DMS153 treated with DMSO at 0.1 percent for 48 hours (cell line): ENCODE measurements at regions not wholly inside any gene's neighbourhood (a gene's known extent, or its start where the extent isn't known, plus 50 kb on each side); places are given as distances from the start of the nearest gene placed in this dataset.
"Not testable (repeated sequence)": the region's sequence is repeated elsewhere in the genome, so short reads cannot be mapped to it uniquely, and the experiment has no call there.

Source experiments
- DNase-seq: peaks from one replicate; lab custom pipeline; 2025; ENCODE audit not compliant: unreplicated experiment; lab: John Stamatoyannopoulos, UW

DNA sequence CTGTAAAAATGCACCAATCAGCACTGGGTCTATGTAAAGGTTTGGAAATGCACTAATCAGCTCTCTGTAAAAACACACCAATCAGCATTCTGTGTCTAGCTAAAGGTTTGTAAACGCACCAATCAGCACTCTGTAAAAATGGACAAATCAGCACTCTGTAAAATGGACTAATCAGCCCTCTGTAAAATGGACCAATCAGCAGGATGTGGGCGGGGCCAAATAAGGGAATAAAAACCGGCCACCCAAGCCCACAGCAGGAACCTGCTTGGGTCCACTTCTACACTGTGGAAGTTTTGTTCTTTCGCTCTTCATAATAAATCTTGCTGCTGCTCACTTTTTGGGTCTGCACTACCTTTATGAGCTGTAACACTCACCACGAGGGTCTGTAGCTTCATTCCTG lies 101.0 kb downstream of the SMC2 start:
- DNase-seq = not testable (repeated sequence)

DNA sequence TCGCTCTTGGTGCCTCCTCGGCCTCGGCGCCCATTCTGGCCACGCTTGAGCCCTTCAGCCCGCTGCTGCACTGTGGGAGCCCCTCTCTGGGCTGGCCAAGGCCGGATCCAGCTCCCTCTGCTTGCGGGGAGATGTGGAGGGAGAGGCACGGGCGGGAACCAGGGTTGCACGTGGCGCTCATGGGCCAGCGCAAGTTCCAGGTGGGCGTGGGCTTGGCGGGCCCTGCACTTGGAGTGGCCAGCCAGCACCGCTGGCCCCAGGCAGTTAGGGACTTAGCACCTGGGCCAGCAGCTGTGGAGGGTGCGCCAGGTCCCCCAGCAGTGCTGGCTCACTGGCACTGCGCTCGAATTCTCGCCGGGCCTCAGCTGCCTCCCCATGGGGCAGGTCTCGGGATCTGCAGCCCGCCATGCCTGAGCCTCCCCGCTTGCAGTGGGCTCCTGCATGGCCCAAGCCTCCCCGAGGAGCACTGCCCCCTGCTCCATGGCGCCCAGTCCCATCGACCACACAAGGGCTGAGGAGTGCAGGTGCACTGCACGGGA lies 106.4 kb downstream of the SMC2 start:
- no peak for DNase-seq

DNA sequence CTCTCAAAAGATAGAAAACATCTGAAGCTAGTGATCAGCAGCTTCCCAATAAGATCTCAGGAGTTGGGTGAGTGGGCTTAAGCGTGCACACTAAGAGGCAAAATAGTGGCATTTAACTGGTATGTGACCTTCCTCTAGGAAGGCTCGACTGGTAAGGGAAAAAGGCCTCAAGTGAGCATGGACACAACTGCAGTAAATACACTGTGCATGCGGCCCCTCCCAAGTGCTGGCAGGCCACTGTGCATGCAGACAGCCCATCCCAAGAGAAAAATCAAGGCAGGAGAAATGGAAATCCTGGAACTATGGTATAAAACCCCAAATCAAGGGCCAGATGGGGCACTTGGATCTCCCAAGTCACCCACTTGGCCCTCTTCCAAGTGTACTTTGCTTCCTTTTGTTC lies 112.7 kb downstream of the SMC2 start:
- DNase-seq = no peak

DNA sequence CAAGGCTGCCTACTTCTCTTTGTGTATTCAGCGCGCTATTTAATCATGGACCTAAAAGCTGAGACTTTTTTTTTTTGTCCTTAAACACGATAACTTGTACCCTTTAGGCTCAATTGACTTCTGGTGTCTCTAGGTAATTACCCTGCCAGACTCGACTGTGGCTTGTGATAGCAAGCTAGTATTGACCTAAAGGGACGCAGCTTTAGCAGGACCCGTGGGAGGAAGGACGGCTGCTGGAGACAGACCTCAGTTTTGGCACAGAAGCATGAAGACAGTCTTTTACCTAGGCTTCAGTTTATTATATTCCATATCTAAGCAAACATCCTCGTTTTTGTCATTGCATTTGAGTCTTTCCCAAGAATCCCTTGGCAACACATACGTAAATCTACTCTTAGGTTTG lies 115.3 kb downstream of the SMC2 start:
- no peak for DNase-seq

DNA sequence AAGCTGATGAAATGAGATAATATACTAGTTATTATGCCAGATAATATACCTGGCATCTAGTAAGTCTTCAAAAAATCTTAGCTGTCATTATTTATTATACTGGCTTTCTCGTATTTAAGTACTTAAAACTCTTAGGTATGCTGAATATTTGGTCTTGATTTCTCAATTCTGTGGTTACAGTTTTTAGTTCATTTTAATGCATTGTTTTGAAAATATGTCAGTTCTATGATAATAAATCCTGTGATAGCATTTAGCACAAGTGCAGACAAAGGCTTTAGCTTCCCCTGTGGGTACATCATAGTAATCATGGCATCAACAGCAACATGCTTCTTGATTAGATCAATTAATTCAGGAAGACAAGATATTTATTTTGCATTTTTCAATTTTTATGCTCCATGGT lies 133.0 kb downstream of the SMC2 start:
- DNase-seq = no peak

DNA sequence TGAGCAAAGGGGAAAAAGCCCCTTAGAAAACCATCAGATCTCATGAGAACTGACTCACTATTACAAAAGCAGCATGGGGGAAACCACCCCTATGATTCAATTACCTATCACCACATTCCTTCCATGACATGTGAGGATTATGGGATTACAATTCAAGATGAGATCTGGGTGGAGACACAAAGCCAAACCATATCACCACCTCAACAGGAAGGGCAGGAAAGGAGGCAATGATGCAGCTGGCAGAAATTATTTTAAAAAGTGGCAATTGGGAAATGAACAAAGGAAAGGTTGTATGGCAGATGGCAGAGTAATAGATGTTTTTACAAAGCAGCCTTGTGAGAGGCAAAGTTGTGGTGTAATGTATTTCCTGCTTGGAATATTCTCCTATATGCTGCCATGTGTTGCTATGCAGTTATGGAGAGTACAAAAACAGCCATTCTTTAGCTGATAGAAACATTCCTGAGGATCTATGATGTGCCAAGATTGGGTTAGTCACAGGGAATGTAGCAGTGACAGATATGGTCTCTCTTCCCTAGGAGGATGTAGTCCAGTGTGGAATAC lies 138.8 kb downstream of the SMC2 start:
- no peak for DNase-seq

DNA sequence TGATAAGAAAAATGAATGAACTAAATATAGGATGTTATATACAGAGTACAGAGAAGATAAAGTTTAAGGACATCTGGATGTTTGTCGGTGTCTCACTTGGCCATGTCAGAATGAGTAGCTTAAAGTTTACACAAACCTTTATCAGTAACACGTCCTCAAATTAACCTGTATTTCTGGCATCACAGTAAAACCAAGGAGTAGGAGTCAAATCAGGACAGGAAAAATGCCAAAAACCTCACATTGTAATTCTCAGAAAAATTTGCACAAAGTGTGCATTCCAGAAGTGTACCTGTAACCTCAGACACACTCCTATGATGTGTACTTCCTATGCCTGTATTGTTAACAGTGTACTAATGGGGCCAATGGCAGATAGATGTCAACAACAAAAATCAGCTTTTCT lies 139.3 kb downstream of the SMC2 start:
- no peak for DNase-seq

DNA sequence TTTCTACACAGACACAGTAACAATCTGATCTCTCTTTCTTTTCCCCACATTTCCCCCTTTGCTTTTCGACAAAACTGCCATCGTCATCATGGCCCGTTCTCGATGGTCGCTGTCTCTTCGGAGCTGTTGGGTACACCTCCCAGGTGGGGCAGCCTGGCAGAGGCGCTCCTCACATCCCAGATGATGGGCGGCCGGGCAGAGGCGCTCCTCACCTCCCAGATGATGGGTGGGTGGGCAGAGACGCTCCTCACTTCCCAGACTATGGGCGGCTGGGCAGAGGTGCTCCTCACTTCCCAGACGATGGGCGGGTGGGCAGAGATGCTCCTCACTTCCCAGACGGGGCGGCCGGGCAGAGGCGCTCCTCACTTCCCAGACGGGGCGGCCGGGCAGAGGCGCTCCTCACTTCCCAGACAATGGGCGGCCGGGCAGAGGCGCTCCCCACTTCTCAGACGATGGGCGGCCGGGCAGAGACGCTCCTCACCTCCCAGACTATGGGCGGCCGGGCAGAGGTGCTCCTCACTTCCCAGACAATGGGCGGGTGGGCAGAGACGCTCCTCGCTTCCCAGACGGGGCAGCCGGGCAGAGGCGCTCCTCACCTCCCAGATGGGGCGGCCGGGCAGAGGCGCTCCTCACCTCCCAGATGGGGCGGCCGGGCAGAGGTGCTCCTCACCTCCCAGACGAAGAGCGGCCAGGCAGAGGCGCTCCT lies 140.7 kb downstream of the SMC2 start:
- DNase-seq = not testable (repeated sequence)

DNA sequence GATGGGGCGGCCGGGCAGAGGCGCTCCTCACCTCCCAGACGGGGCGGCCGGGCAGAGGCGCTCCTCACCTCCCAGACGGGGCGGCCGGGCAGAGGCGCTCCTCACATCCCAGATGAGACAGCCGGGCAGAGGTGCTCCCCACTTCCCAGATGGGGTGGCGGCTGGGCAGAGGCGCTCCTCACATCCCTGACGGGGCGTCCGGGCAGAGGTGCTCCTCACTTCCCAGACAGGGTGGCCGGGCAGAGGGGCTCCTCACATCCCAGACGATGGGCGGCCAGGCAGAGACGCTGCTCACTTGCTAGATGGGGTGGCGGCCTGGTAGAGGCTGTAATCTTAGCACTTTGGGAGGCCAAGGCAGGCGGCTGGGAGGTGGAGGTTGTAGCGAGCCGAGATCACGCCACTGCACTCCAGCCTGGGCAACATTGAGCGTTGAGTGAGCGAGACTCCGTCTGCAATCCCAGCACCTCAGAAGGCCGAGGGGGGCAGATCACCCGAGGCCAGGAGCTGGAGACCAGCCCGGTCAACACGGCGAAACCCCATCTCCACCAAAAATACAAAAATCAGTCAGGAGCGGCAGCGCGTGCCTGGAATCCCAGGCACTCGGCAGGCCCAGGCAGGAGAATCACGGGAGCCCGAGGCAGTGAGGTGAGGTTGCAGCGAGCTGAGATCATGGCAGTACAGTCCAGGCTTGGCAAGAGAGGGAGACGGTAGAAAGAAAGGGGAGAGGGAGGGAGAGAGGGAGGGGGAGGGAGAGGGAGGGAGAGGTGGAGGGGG lies 141.4 kb downstream of the SMC2 start:
- not testable (repeated sequence) for DNase-seq

DNA sequence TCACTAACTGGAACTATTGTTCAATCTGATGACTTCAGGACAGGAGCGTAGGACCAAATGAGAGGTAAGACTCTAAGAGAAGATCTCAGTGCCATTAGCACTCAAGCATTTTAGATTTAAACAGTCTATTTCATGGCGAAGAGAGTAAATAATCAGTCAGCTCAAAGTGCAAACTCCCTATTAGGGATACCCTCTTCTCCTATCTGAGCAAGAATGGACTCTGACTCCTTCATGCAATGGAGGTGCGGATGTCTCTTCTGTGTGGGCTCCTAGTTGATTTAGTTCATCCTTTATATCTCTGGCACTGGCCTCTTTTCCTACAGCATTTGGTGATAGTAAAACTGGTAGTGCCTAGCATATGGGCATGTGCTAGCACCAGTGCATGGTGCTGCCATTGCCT lies 144.6 kb downstream of the SMC2 start:
- DNase-seq = no peak

DNA sequence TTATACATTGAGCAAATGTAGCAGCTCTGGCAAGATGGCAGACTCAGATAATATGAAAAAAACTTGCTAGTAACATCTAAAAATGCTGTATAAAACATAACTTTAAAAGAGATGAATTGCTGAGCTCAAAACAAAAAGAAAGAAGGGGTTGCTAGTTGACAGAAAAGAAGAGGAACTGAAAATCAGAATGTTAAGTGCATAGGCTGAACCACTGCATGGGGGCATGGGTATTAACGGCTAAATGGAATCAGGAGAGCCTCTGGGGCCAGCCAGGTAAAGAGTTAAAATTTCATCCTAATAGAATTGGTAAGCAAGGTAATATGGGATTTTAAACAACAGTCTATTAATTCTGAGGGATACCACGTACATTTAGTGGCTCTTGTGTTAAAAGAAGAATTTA lies 146.8 kb downstream of the SMC2 start:
- no peak for DNase-seq

DNA sequence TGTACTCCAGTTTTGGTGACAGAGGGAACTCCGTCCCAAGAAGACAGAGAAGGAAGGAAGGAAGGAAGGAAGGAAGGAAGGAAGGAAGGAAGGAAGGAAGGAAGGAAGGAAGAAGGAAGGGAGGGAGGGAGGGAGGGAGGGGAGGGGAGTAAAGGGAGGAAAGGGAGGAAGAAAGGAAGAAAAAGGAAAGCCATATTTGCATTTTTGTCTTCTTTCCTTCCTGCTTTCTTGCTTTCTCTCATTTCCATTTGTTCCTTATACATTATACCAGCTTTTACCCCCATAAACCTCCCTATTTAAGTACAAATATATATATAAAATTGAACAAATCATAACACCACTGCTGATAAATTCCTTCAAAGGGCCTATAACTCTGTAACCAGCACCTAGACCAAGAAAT lies 151.8 kb downstream of the SMC2 start:
- DNase-seq = no peak

DNA sequence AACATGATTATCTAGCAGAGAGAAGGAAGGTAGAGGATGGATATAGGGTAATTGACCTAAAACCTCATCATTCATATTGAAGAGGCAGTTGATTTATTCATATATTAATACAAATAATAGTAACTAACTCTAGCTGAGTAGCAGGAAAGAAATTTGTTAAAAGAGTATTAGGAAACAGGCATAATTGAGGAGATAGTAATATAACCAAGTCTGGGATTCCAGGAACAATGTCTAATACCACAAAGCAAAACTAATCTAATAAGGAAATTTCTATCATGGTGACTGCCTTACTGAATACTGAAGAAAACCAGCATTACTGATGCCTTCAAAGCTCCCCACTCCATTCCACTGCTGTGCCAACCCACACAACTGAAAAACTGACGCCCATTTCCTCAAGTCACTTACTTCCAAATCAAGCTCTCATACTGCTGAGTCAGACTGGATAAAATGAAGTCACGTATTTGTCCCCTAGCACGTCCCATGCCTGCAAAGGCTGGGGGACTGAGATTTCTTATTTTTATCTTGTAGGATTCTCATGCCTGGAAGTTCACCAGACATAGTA lies 153.9 kb downstream of the SMC2 start:
- no peak for DNase-seq

DNA sequence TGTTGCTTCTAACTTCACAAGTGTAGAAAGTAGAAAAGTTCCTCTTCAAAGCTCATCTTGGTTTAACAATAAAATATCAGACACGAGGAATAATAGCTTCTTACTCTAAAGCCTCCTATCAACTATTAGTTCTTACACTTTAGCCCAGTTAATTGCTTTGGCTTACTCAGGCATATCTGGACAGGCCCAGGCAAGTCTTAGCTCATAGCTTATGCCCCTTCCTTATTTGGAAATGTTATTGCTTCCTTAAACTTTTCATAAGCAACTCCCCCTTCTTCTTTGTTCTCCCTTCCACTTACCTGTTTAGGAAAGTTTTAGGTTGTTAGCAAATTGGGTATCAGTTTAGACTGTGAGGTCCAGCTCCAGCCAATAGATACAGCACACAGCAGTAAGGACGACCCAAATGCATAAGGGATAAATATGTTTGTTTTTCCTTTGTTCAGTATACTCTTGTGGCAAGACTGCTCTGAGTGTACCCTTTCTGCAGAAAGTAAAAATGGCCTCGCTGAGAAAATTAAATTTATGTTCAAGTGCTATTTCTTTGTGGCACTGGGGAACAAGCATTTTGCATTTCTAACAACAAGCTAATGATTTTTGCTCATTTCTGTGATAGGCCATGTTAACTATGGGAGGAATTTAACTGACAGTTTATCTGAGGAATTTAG lies 162.1 kb downstream of the SMC2 start:
- no peak for DNase-seq

DNA sequence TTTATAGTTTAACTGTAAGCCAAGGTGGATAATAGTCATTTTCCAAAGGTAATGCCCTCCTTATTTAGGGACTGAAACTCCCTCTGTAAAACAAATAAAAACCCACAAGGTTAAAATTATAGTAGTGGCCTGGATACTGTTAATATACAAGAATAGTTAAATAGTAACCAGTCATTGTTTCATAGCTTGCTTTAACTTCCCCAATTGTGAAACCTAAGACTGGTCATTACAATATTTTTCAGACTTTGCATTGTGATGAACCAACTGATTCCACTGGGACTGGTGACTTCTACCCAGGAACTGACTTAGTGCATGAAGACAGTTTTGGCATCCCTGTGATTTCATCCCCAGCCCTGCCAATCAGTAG lies 162.6 kb downstream of the SMC2 start:
- DNase-seq = no peak

DNA sequence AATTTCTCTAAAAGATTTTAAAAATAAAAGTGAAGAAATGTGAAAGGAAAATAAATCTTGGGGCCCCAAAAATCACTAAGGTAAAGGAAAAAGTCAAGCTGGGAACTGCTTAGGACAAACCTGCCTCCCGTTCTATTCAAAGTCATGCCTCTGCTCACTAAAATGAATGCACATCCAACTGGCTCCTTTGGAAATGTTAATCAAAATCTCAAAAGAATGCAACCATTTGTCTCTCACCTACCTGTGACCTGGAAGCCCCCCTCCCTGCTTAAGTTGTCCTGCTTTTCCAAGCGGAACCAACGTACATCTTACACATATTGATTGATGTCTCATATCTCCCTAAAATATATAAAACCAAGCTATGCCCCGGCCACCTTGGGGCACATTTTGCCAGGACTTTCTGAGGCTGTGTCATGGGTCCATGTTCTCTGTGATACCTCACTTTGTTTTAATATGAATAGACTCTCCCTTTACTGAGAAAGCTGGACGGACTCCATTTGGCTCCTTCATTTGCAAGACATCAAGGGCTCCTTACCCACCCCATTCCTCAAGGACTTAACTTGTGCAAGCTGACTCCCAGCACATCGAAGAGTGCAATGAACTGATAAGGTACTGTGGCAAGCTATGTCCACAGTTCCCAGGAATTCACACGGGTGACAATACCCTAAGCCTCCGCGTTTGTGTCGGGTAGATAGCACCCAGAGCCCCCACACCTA lies 164.3 kb downstream of the SMC2 start:
- no peak for DNase-seq

DNA sequence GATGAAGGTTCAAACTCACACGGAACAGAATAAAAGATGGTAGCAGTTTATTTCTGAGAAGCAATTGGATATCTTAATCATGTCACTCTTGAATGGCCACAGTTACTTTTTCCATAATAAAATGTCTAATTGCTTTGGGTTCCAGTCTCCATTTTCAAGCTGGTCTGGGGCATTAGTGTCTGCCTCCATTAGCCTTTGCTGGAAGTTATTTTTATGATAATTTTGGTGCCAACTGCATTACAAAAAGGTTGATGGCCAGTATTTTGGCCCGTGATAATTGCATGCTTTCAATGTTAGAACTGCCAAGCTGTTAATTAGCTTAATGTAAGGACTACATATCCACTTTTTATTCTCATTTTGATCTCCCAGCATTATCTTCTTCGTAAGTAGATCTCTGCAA lies 165.9 kb downstream of the SMC2 start:
- DNase-seq = no peak

DNA sequence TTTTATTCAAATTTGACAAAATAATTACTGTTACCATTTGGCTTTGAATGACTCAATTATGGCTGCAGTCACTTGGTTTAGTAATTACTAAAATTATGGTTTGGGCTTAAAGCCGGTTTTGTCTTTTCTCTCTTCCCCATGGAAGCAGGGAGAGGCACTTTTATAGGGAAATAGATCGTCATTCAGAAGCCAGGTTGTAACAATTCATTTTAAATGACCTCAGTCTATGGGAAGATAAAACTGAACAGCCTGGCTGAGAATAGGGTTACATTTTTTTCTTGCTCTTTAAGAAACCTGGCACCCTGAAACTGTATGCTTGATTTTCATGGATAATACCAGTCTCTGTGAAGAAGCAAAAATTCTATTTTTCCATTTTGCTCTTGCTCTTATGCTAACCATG lies 169.8 kb downstream of the SMC2 start:
- DNase-seq = no peak

DNA sequence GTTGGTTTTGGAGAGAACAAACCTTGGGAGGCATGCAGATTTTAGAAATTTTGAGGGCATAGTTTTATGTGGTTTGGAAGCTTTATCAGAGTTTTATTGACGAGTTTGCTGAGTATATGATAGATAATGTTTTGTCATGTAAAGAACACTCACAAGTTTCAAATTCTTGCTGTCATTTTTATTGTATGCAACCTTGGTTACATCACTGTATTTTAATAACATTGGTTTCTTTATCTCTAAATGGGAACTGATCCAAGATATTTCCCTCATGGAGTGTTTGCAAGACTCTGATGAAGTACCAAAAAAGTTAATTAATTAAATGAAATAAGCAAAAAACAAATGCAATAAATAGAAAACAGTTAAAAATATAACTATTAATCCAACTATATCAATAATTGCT lies 170.3 kb downstream of the SMC2 start:
- no peak for DNase-seq

DNA sequence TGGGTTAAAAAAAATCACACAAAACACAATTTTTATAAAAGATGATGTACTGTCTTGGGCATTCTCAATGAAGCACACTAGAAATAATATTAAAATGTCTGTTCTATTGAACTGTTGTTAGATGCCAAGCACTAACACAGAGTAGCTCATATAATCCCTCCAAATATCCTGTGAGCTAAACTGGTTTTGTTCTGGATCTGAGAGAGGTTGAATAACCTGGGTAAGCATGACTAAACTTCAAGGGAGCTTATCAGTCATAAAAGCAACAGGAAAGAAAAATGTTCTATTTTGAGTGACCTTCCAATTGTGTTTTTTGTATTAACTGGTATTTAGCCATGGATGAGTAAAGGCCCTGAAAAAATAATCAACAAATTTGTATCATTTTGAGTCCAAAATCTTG lies 175.3 kb downstream of the SMC2 start:
- DNase-seq = no peak
